HUES48 (cell line): ENCODE measurements at regions not wholly inside any gene's neighbourhood (a gene's known extent, or its start where the extent isn't known, plus 50 kb on each side); places are given as distances from the start of the nearest gene placed in this dataset.
A peak's percentile ranks its signal among the peaks of the same experiment; 100 is the strongest.

ENCODE experiments used
- H3K27ac ChIP-seq: one replicate; pipeline ENCODE4 v1.7.0; 2013; ENCODE audit warnings: low read depth, low read length, inconsistent platforms
- H3K27me3 ChIP-seq: 2 replicates; pipeline ENCODE4 v1.6.1; 2013; ENCODE audit warnings: mild to moderate bottlenecking, low read length; ENCODE audit not compliant: control insufficient read depth, insufficient read depth
- H3K36me3 ChIP-seq: 2 replicates; pipeline ENCODE4 v1.6.1; 2013; ENCODE audit warnings: low read length; ENCODE audit not compliant: control insufficient read depth, insufficient read depth
- H3K4me1 ChIP-seq: 2 replicates; pipeline ENCODE4 v1.6.1; 2013; ENCODE audit warnings: mild to moderate bottlenecking, low read length; ENCODE audit not compliant: control insufficient read depth, insufficient read depth
- H3K4me3 ChIP-seq: 2 replicates; pipeline ENCODE4 v1.5.1; 2013; ENCODE audit warnings: mild to moderate bottlenecking, low read depth, low read length
- H3K9ac ChIP-seq: 2 replicates; pipeline ENCODE4 v1.6.1; 2013; ENCODE audit warnings: mild to moderate bottlenecking, low read depth, low read length, moderate library complexity
- H3K9me3 ChIP-seq: 2 replicates; pipeline ENCODE4 v1.6.1; 2013; ENCODE audit warnings: low read length; ENCODE audit not compliant: control insufficient read depth, insufficient read depth

DNA sequence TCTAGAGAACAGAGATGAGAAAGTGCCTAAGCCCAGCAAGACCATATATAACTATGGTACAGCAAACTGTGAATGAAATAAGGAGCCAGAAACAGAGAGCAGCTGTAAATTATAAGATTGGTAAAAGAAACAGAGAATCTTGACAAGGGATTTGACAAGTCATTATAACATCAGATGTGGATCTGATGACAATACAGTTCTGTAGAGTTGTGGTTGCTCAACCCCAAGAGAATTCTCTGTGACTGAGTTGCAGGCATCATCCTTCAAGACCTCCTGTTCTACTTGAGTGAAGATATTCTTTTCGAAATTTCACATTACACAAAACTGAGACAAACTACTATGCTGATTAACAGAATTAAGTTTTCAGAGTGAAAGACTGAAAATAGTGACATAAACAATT is 343.1 kb upstream of the SLC39A10 start:
- Histone ChIP-seq H3K36me3 (no peaks in the 10 kb centered on the region), H3K9ac (no peak overlapping the region), H3K4me1 (peaks cover 6% of the 10 kb centered on the region; the same call in 1 of the 2 replicates), H3K27me3 (peaks cover 4% of the 10 kb centered on the region), H3K4me3 (no peak overlapping the region), H3K9me3 (no peaks in the 10 kb centered on the region), H3K27ac (no peak overlapping the region)

DNA sequence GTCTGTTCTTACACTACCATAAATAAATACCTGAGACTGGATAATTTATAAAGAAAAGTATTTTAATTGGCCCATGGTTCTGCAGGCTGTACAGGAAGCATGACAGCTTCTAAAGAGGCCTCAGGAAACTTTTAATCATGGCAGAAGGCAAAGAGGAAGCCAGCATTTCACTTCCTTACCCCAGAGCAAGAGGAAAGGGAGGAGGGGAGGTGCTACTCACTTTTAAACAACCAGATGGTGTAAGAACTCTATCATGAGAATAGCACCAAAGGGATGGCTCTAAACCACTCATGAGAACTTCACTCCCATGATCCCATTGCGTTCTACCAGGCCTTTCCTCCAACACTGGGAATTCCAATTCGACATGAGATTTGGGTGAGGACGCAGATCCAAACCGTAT is 344.4 kb upstream of the SLC39A10 start:
- no peak overlapping the region for H3K9ac ChIP-seq
- no peak overlapping the region for H3K4me3 ChIP-seq
- H3K4me1 ChIP-seq, result peaks cover 14% of the 10 kb centered on the region; the same call in 1 of the 2 replicates
- H3K36me3 ChIP-seq, result no peaks in the 10 kb centered on the region
- H3K27ac ChIP-seq, result no peak overlapping the region
- H3K9me3 ChIP-seq, result no peaks in the 10 kb centered on the region
- peaks cover 13% of the 10 kb centered on the region for H3K27me3 ChIP-seq

DNA sequence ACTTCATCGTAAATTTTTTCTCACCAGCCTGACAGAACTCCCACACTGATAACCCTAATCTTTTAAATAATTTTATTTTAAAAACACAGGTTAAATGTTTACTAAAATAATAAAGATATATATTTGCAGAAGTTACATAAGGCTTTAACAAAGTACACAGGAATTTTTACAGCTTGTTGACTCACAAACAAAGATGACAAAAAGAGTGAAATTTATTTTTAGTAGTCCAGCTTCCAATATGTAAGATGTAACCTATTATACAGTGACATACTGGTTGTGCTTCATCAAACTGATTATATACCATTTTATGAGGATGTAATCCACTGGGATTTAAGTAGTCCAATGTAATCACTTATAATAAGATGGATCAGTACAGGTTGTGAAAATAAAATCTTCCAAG is 348.9 kb upstream of the SLC39A10 start:
- H3K4me1 ChIP-seq, result peaks cover 43% of the 10 kb centered on the region
- no peaks in the 10 kb centered on the region for H3K9me3 ChIP-seq

DNA sequence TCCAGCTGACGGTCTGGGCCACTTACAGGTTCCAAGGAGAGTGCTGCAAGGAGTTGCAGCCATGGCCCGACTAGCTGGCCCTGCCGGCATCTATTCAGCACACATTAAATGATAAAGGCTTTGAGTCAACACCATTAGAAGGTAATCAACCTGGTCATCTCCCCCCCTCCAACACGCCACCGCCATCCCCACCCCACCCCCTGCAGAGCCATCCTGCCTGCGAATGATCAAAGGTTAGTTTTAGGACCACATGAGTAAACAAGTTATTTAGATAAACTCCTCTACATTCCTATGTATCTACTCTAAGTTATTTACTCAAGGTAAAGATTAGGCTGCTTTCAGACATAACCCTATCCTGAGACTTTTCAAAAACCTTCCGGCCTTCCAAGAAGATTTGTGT is 349.3 kb upstream of the SLC39A10 start:
- H3K9ac ChIP-seq, result no peak overlapping the region
- peaks cover 25% of the 10 kb centered on the region for H3K27me3 ChIP-seq
- no peaks in the 10 kb centered on the region for H3K9me3 ChIP-seq
- peak overlapping the region; percentile 26; the same call in 1 of the 2 replicates for H3K4me3 ChIP-seq
- no peaks in the 10 kb centered on the region for H3K36me3 ChIP-seq
- peaks cover 43% of the 10 kb centered on the region for H3K4me1 ChIP-seq
- H3K27ac ChIP-seq, result peak overlapping the region; percentile 68

More for the DNA sequence above, 348.9 kb upstream of the SLC39A10 start:
- no peak overlapping the region for H3K4me3 ChIP-seq
- H3K27ac ChIP-seq, result peak overlapping the region; percentile 68
- H3K36me3 ChIP-seq, result no peaks in the 10 kb centered on the region
- peaks cover 25% of the 10 kb centered on the region for H3K27me3 ChIP-seq
- H3K9ac ChIP-seq, result no peak overlapping the region

DNA sequence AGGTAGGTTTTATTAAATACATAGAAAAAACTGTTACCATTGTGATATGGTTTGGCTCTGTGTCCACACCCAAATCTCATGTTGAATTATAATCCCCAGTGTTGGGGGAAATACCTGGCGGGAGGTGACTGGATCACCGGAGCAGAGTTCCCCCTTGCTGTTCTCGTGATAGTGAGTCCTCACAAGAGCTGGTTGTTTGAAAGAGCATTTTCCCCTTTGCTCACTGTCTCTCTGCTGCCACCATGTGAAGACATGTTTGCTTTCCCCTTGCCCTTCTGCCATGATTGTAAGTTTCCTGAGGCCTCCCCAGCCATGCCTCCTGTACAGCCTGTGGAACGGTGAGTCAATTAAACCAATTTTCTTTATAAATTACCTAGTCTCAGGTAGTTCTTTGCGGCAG is 352.7 kb upstream of the SLC39A10 start:
- Histone ChIP-seq H3K9me3 (no peaks in the 10 kb centered on the region), H3K27me3 (peaks cover 24% of the 10 kb centered on the region), H3K36me3 (no peaks in the 10 kb centered on the region), H3K4me1 (peaks cover 37% of the 10 kb centered on the region), H3K27ac (no peak overlapping the region), H3K9ac (no peak overlapping the region), H3K4me3 (no peak overlapping the region)

DNA sequence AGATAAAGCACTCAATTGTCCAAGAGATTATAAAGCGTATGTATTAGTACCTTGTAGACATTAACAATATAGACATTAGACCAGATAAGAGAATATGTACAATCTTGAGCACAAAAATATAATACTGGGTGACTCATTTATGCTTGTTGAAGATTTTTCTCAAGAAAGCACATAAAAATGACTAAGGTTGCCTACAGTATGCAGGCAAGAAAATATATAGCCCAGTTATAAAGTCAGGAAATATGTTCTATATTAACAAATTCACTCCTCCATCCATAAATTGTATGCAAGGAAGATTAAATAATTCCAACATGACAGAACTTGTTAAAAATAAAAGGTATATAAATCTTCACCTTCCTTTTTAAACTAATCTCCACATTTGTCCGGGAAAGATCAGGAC is 356.4 kb upstream of the SLC39A10 start:
- Histone ChIP-seq H3K4me3 (no peak overlapping the region), H3K9ac (no peak overlapping the region), H3K27ac (no peak overlapping the region), H3K36me3 (no peaks in the 10 kb centered on the region), H3K27me3 (no peaks in the 10 kb centered on the region), H3K9me3 (no peaks in the 10 kb centered on the region), H3K4me1 (peaks cover 9% of the 10 kb centered on the region)

DNA sequence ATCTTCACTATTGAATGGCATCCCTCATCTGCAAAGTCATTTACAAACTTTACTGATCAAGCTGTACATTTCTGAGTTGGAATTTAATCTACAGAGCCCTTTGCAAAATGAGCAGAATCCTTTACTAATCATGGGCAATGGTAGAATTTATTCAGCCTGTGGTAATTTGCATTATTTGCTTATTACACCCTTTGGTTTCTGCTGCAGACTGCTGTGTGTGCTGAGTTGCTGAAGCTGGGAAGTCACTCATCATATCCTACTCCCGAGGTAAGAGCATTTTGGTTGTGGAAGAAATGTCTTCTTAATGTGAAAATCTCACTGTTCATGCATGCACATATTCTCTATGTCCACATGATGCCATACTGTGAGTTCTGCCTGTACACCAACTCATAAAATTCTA is 357.4 kb upstream of the SLC39A10 start:
- Histone ChIP-seq H3K27ac (no peak overlapping the region), H3K36me3 (no peaks in the 10 kb centered on the region), H3K9ac (no peak overlapping the region), H3K9me3 (no peaks in the 10 kb centered on the region), H3K27me3 (no peaks in the 10 kb centered on the region), H3K4me1 (no peaks in the 10 kb centered on the region), H3K4me3 (no peak overlapping the region)

DNA sequence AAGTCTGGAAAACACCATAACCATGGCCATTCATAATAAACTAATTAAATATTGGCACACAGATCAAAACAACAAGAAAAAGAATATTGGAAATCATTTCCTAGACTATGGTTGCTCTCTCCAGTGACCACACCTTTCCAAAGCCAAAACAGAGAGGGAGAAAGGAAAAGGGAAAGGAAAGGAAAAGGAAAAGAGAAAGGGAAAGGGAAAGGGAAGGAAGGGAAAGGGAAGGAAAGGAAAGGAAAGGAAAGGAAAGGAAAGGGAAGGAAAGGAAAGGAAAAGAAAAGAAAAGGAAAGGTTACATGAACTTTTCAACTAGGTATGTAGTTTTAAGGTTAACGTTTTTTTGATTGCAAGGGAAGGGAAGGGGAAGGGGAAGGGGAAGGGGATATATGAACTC is 360.5 kb upstream of the SLC39A10 start:
- H3K27ac ChIP-seq, result no peak overlapping the region
- no peaks in the 10 kb centered on the region for H3K4me1 ChIP-seq
- H3K9ac ChIP-seq, result no peak overlapping the region
- H3K27me3 ChIP-seq, result no peaks in the 10 kb centered on the region
- no peaks in the 10 kb centered on the region for H3K9me3 ChIP-seq
- no peaks in the 10 kb centered on the region for H3K36me3 ChIP-seq
- no peak overlapping the region for H3K4me3 ChIP-seq

DNA sequence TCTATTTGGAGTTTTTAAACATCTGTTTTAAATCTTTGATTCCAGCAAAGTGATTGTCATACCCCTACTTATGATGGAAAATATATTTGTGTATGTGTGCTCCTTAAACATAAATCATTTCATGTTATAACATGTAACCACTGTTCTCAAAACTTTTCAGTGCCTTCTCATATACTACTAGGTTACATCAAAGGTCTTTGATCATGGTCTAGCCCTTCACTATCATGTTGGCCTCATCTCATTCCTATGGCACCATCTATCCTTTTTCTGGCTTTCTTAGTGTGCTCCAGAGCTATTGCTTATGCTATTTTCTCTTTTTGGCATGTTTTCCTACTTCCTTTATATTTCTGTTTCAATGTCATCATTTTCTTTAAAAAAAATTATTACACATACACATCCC is 367.9 kb upstream of the SLC39A10 start:
- no peaks in the 10 kb centered on the region for H3K9me3 ChIP-seq
- no peak overlapping the region for H3K27ac ChIP-seq
- no peak overlapping the region for H3K9ac ChIP-seq
- H3K27me3 ChIP-seq, result no peaks in the 10 kb centered on the region
- H3K36me3 ChIP-seq, result no peaks in the 10 kb centered on the region
- no peak overlapping the region for H3K4me3 ChIP-seq
- H3K4me1 ChIP-seq, result no peaks in the 10 kb centered on the region

DNA sequence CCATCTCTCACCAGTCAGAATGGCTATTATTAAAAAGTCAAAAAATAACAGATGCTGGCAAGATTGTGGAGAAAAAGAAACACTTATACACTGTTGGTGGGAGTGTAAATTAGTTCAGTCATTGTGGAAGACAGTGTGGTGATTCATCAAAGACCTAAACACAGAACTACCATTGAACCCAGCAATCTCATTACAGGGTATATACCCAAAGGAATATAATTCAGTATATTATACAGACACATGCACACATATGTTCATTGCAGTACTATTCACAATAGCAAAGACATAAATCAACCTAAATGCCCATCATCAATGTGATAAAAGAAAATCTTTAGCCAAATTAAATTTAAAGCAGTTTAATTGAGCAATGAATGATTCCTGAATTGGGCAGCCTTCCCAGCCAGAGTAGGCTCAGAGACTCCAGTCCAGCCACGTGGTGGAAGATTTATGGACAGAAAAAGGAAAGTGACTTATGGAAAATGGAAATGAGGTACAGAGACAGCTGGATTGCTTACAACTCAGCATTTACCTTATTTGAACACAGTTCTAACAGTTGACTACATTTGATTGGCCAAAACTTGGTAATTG is 377.1 kb upstream of the SLC39A10 start:
- Histone ChIP-seq H3K36me3 (no peaks in the 10 kb centered on the region), H3K9ac (no peak overlapping the region), H3K27ac (no peak overlapping the region), H3K27me3 (no peaks in the 10 kb centered on the region), H3K4me1 (no peaks in the 10 kb centered on the region), H3K4me3 (no peak overlapping the region), H3K9me3 (no peaks in the 10 kb centered on the region)

DNA sequence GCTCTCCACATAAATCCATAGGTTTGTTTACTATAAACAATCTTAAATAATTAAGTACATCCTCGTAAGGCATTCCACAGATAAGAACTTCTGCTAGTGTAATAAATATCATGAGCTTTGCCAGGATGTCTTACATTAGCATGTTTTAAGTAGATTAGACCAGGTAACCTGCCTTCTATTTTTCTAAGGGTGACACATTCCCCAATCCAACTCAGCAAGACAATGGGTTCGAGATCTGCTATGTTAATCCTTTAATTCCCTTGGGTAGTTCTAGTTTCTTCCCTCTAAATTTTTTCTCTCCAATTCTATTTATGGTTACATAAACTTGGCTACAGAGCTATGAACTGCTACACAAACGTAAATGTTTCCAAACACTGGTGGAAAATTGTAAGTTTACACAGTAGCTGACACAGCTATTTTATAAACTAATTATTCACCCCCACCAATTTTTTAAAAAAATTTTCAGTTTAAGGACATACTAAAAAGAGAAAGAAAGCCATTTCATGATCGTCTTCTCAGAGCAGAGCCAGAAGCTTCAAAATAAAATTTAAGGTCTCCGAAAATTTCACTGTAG is 386.5 kb upstream of the SLC39A10 start:
- Histone ChIP-seq H3K9me3 (peaks cover 6% of the 10 kb centered on the region), H3K4me1 (peaks cover 34% of the 10 kb centered on the region), H3K27ac (peak overlapping the region; percentile 31), H3K9ac (no peak overlapping the region), H3K4me3 (no peak overlapping the region), H3K27me3 (no peaks in the 10 kb centered on the region), H3K36me3 (no peaks in the 10 kb centered on the region)
